ENCODE measurements at regions not wholly inside any gene's neighbourhood (a gene's known extent, or its start where the extent isn't known, plus 50 kb on each side); places are given as distances from the start of the nearest gene placed in this dataset.
A peak's percentile ranks its signal among the peaks of the same experiment; 100 is the strongest.

DNA sequence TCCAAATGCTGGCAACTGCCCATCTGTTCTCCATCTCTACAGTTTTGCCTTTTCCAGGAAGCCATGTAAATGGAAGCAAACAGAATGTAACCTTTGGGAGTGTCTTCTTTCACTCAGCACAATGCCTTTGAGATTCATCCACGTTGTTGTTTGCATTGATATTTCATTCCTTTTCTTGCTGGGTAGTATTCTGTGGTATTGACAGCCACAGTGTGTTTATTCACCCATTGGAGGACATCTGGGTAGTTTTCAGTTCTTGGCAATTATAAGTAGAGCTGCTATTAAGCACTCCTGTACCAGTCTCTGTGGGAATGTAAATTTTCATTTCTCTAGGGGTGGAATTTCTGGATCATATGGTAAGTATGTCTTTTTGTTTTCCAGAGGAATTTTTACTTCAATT is 194.3 kb upstream of the RPS6KA3 start:
- no peak overlapping the region for H3K4me3 ChIP-seq (ENCODE audit: low read length)
- no peak for DNase-seq (ENCODE audit: low read depth, low spot score)

GRCh38 chrX:20459410-20460350 is 193.0 kb upstream of the RPS6KA3 start:
- DNase-seq (ENCODE audit: low read depth, low spot score), result peak; percentile 31
- no peak overlapping the region for H3K4me3 ChIP-seq (ENCODE audit: low read length)

DNA sequence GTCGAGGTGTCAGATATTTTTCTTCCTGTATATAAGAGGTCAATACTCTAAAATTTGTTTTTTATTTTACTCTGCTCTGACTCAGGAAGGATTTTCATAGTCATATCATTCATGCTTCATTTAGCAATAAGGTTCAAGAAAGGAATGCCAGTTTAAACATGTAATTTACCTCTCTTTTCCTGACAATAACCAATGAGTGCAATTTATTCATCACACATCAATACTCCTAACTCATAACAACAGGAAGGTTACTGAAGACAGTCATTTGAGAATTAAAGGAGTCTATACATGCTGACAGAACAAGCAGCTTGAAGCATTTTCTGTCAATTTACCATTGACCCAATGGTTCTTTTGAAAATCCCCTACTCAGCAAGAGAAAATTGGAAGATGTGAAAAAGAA is 190.3 kb upstream of the RPS6KA3 start:
- H3K4me3 ChIP-seq (ENCODE audit: low read length), result no peak overlapping the region
- DNase-seq (ENCODE audit: low read depth, low spot score), result no peak

GRCh38 chrX:20455001-20455400 is 188.3 kb upstream of the RPS6KA3 start:
- no peak for DNase-seq (ENCODE audit: low read depth, low spot score)
- no peak overlapping the region for H3K4me3 ChIP-seq (ENCODE audit: low read length)

GRCh38 chrX:20454117-20454516 is 187.4 kb upstream of the RPS6KA3 start:
- DNase-seq (ENCODE audit: low read depth, low spot score), result no peak
- H3K4me3 ChIP-seq (ENCODE audit: low read length), result no peak overlapping the region

DNA sequence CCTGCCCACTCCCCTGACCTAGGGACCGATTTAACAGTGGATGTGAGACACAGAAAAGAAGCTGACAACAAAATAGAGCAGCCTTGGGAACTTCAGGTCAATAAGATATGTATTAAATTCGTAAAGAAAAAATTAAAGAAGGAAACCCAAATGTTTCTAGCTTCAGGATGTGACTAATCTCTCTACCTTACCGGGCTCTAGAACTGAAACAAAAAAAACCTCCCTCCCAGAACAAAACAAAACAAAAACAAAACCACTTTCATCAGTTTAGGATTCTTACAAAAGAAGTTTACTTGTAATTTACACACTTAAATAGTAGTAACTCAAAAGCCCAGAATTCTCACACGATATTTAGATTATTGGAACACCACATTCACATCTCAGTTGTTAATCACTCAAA is 185.8 kb upstream of the RPS6KA3 start:
- DNase-seq (ENCODE audit: low read depth, low spot score), result no peak
- no peak overlapping the region for H3K4me3 ChIP-seq (ENCODE audit: low read length)

DNA sequence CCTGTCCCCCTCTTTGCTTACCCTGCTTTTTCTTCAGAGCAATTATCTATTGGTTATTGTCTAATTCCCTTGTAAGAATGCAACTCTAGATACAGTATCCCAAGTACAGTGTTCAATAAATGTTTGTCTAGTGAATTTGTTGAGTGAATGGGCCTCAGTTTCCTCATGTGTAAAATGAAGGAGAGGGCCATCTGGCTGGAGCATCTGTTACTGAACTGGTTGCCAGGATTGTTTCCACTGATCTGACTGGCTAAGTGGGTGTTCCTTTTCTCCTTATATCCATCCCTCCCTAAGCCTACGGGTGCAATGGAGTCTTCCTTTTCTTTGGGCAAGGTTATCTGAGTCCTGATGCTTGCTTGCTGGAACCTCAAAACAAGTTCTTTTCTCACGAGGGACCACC is 185.2 kb upstream of the RPS6KA3 start:
- no peak for DNase-seq (ENCODE audit: low read depth, low spot score)
- H3K4me3 ChIP-seq (ENCODE audit: low read length), result no peak overlapping the region

- no peak for DNase-seq (ENCODE audit: low read depth, low spot score)
- H3K4me3 ChIP-seq (ENCODE audit: low read length), result no peak overlapping the region
Measured at GRCh38 chrX:20445109-20445508, 178.4 kb upstream of the RPS6KA3 start.

DNA sequence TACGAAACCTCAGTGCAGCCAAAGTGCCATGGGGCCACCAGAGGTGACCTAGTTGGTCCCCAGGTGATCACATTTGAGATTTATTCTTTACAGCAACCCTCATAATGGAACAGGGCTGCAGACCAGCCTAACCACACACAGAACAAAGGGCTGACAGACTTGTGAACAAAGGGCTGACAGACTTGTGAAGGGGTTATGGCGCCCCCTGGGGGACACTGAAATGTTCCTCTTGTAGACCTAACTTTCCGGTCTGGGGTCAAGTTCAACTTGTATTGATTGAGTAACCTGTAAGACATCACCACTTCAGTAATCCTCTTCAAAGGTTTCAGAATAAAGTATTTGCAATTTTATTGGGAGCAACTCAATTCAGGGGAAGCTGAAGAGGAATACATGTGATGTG is 175.9 kb upstream of the RPS6KA3 start:
- H3K4me3 ChIP-seq (ENCODE audit: low read length), result no peak overlapping the region
- peak; percentile 86 for DNase-seq (ENCODE audit: low read depth, low spot score)

GRCh38 chrX:20441123-20441522 is 174.4 kb upstream of the RPS6KA3 start:
- no peak for DNase-seq (ENCODE audit: low read depth, low spot score)
- H3K4me3 ChIP-seq (ENCODE audit: low read length), result no peak overlapping the region

DNA sequence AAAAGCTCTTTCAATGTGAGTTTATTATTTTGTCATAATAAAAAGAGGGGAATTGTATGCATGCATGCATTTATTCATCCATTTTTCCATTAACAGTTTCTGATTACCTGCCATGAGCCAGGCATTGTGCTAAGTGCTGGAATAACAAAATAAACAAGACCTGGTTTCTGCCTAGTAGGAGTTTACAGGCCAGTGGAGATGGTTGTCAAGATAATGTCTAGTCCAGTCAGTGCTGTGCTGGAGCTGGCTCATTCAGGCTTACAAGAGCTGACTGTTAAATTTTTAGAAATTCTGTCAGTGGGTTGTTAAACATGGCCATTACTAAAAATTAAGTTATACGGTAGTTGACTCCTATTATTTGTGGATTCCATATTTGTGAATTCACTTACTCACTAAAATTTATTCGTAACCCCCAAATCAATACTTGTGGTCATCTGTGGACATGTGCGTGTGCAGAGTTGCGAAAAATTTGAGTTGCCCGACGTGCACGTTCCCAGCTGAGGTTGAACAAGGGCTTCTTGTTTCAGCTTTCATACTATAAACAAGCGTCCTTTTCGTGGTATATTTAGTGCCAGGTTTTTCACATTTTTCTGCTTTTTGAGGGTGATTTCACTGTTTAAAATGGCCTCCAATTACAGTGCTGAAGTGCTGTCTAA is 172.3 kb upstream of the RPS6KA3 start:
- H3K4me3 ChIP-seq (ENCODE audit: low read length), result no peak overlapping the region
- no peak for DNase-seq (ENCODE audit: low read depth, low spot score)

GRCh38 chrX:20437683-20438082 is 171.0 kb upstream of the RPS6KA3 start:
- no peak overlapping the region for H3K4me3 ChIP-seq (ENCODE audit: low read length)
- DNase-seq (ENCODE audit: low read depth, low spot score), result peak; percentile 41

DNA sequence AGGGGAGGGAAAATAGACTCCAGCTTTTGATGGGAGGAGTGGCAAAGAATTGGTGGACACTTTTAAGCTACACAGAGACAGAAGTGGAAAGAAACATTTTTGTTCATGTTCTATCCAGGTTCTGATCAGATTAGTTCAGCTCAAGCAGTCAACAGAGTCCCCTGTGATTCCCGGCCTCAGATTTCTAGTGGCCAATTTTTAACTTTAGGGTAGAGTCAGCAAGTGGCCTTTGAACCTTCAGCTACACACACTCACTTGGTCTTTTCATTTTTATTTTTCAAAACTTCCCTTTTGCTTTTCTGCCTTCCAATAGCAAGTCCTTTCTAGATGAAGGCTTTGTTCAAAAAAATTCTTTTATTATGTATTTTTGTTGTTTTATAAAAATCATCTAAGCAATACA is 169.2 kb upstream of the RPS6KA3 start:
- no peak for DNase-seq (ENCODE audit: low read depth, low spot score)
- H3K4me3 ChIP-seq (ENCODE audit: low read length), result no peak overlapping the region

- no peak for DNase-seq (ENCODE audit: low read depth, low spot score)
- H3K4me3 ChIP-seq (ENCODE audit: low read length), result no peak overlapping the region
Measured at GRCh38 chrX:20434986-20435385, 168.3 kb upstream of the RPS6KA3 start.

DNA sequence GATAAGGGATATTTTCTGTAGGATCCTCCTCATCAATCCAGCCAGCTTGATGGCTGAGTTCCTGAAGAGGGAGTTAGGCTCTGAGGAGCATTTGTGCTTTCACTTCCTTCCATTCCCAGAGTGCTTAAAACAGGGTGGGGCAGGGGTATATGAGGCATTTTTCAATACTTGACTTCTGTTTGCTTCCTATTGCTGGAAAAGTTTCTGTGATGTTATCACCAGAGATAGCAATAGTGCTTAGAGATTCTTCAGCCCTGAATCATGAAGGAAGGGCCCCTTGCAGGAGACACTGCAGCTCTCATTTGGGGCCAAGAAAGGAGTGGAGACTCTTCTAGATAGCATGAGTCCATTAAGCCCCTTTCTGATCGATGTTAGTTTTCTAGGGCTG is 166.7 kb upstream of the RPS6KA3 start:
- no peak for DNase-seq (ENCODE audit: low read depth, low spot score)
- H3K4me3 ChIP-seq (ENCODE audit: low read length), result no peak overlapping the region

DNA sequence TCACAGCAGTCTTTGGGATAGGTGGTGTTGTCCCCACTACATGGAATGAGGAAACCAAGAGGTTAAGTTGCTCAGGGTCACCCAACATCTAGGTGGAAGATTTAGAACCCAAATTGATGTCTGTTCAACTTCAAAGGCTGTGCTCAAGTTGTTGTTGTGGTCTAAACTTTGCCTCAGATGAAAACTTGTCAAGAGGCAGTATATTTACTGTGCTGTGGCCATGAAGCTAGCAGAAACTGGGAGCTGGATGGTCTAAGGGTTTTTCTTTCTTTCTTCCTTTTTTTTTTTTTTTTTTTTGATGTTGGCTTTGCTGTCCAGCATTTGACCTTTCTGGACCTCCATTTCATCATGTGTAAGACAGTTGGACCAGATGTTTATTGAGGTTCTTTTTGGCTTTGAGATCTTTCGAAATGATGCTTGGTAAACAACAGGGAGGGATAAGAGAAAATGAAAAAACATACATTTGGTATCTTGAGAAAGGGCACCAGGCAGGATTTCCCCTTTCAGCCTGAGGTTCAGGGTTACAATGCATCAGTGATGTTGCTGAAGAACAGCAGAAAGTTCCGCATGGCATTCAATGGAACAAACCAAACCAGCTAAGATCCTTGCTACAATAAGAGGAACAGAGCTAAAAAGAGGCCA is 166.2 kb upstream of the RPS6KA3 start:
- H3K4me3 ChIP-seq (ENCODE audit: low read length), result no peak overlapping the region
- DNase-seq (ENCODE audit: low read depth, low spot score), result no peak

DNA sequence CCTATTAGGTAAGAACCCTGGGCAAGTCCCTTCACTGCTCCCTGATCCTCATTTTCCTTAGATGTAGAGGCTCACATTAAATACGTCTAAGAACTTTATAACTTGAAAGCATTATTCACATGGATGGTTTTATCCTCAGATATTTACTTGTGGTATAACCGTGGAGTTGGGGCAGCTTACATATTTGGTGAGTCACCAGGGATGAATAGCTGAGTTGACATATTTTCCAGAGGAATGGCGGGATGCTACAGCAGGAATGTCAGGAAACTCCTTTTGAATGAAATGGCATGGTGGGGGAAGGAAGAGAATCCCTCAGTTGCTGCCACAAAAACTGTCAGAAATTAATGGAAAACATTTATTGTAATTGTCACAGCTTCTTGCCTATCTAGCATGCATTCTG is 165.3 kb upstream of the RPS6KA3 start:
- DNase-seq (ENCODE audit: low read depth, low spot score), result no peak
- no peak overlapping the region for H3K4me3 ChIP-seq (ENCODE audit: low read length)

DNA sequence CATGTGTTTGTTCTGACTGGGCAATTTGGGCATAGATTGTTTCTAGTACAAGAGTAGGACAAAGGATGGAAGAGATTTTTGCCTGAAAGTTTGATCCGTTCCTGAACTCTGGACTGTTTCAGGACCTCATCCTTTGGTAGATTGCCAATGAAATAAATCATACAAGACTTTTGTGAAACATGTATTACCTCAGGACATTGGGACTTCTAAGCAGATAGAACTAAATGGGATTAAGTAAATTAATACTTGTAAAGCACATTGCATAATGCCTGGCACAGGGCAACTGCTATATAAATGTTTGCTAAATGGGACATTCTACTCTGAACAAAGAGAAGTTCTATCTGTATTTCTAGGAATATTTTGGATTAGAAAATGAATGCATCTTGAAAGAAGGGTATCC is 164.8 kb upstream of the RPS6KA3 start:
- no peak overlapping the region for H3K4me3 ChIP-seq (ENCODE audit: low read length)
- no peak for DNase-seq (ENCODE audit: low read depth, low spot score)

DNA sequence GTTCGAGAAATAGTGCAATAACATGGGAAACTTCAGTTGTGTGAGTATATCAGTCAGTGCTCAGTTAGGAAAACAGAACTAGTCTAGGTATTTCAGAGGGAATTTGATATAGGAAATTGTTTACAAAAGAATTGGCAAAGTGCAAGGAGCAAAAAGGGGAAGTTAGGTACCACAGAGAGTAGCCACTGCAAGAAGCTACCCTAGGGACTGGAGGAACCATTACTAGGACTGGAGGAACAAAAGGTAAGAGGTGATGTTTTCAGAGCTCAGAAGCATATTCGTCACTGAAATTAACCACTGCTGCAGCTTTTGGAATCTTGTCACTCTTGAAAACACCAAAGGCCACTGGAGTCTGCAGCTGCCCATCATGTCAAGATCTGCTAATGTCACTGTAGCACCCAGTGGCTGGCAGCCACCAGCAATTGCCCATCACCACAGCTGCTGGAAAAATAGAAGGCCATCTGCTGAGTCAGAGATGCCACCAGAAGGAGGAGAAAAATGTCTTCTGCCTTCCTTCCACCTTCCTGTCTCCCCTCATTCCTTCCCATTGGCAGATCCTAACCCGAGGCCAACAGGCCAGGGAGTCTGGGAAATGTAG is 160.6 kb upstream of the RPS6KA3 start:
- no peak for DNase-seq (ENCODE audit: low read depth, low spot score)
- no peak overlapping the region for H3K4me3 ChIP-seq (ENCODE audit: low read length)

GRCh38 chrX:20421697-20422096 is 155.0 kb upstream of the RPS6KA3 start:
- H3K4me3 ChIP-seq (ENCODE audit: low read length), result no peak overlapping the region
- DNase-seq (ENCODE audit: low read depth, low spot score), result no peak
